WTC11 (cell line): ENCODE measurements at regions not wholly inside any gene's neighbourhood (a gene's known extent, or its start where the extent isn't known, plus 50 kb on each side); places are given as distances from the start of the nearest gene placed in this dataset.

Experiments
- ATAC-seq: fragments of 200-7000 bp; cut with Tn5 transposase; 2 replicates; pipeline ENCODE4 v1.10.0; 2021; ENCODE audit warnings: mild to moderate bottlenecking, moderate library complexity
- CTCF ChIA-PET: fragments of 300-600 bp; sonication (Branson Sonifier 250); formaldehyde crosslinking; loops from one replicate; lab custom pipeline; 2021; ENCODE audit warnings: antibody characterized with exemption; lab: Charles Lee
- POLR2A ChIA-PET: fragments of 350-600 bp; sonication (Branson Sonifier 250); formaldehyde crosslinking; loops from one replicate; lab custom pipeline; 2021; ENCODE audit warnings: antibody characterized with exemption; lab: Charles Lee
- DNase-seq: peaks from one replicate; pipeline ENCODE4 v3.0.0; 2021; ENCODE audit warnings: low spot score
- H3K27ac Mint-ChIP-seq: 2 replicates; pipeline ENCODE4 v1.8.0; 2021; ENCODE audit warnings: mixed read lengths
- H3K27me3 Mint-ChIP-seq: 2 replicates; pipeline ENCODE4 v1.8.0; 2021; ENCODE audit warnings: low read depth, mild to moderate bottlenecking, moderate library complexity, mixed read lengths
- H3K36me3 Mint-ChIP-seq: 2 replicates; pipeline ENCODE4 v1.8.0; 2021; ENCODE audit warnings: mixed read lengths
- H3K4me1 Mint-ChIP-seq: 2 replicates; pipeline ENCODE4 v1.8.0; 2022; ENCODE audit warnings: mixed read lengths
- H3K4me3 Mint-ChIP-seq: 2 replicates; pipeline ENCODE4 v1.8.0; 2021; ENCODE audit warnings: mild to moderate bottlenecking, moderate library complexity, mixed read lengths
- H3K9me3 Mint-ChIP-seq: 2 replicates; pipeline ENCODE4 v1.8.0; 2021; ENCODE audit warnings: mixed read lengths
- ATF1 ChIP-seq: sonication (generic); formaldehyde crosslinking; IDR thresholded peaks from 2 replicates; pipeline ENCODE4 v1.8.1; 2023; ENCODE audit warnings: mild to moderate bottlenecking, moderate library complexity, missing genetic modification reagents
- CREB1 ChIP-seq: sonication (generic); formaldehyde crosslinking; IDR thresholded peaks from 2 replicates; pipeline ENCODE4 v1.8.0; 2023; ENCODE audit warnings: mild to moderate bottlenecking, missing genetic modification reagents
- CREM ChIP-seq: sonication (generic); formaldehyde crosslinking; IDR thresholded peaks from 2 replicates; pipeline ENCODE4 v1.8.1; 2022; ENCODE audit warnings: mild to moderate bottlenecking, missing genetic modification reagents, moderate library complexity
- CTCF ChIP-seq: fragments of 200-600 bp; IDR thresholded peaks from 2 replicates; pipeline ENCODE4 v1.8.0; 2022; ENCODE audit warnings: antibody characterized with exemption
- FOXK1 ChIP-seq: sonication (generic); formaldehyde crosslinking; IDR thresholded peaks from 2 replicates; pipeline ENCODE4 v1.8.0; 2022; ENCODE audit warnings: mild to moderate bottlenecking, moderate library complexity, missing genetic modification reagents
- FOXP1 ChIP-seq: sonication (generic); formaldehyde crosslinking; IDR thresholded peaks from 2 replicates; pipeline ENCODE4 v1.8.0; 2022; ENCODE audit warnings: missing genetic modification reagents, mild to moderate bottlenecking, moderate library complexity, borderline replicate concordance
- GRHL2 ChIP-seq: fragments of 250-450 bp; sonication (Bioruptor Pico); IDR thresholded peaks from 2 replicates; pipeline ENCODE4 v1.8.0; 2022; ENCODE audit warnings: mild to moderate bottlenecking, moderate library complexity; ENCODE audit not compliant: insufficient replicate concordance, severe bottlenecking
- JAZF1 ChIP-seq: fragments of 250-450 bp; sonication (Bioruptor Pico); IDR thresholded peaks from 2 replicates; pipeline ENCODE4 v1.9.0; 2021; ENCODE audit warnings: moderate library complexity, mild to moderate bottlenecking, inconsistent platforms
- NFATC4 ChIP-seq: fragments of 250-450 bp; sonication (Bioruptor Pico); IDR thresholded peaks from 2 replicates; pipeline ENCODE4 v1.9.0; 2021; ENCODE audit warnings: mild to moderate bottlenecking
- NR2C2 ChIP-seq: sonication (generic); formaldehyde crosslinking; IDR thresholded peaks from 2 replicates; pipeline ENCODE4 v1.8.0; 2022; ENCODE audit warnings: mild to moderate bottlenecking, missing genetic modification reagents
- PRDM15 ChIP-seq: sonication (generic); formaldehyde crosslinking; IDR thresholded peaks from 2 replicates; pipeline ENCODE4 v1.8.0; 2022; ENCODE audit warnings: missing genetic modification reagents
- RELA ChIP-seq: sonication (generic); formaldehyde crosslinking; IDR thresholded peaks from 2 replicates; pipeline ENCODE4 v1.8.1; 2022; ENCODE audit warnings: missing genetic modification reagents, mild to moderate bottlenecking, borderline replicate concordance
- SMAD3 ChIP-seq: sonication (generic); formaldehyde crosslinking; IDR thresholded peaks from 2 replicates; pipeline ENCODE4 v1.8.0; 2022; ENCODE audit warnings: missing genetic modification reagents, mild to moderate bottlenecking, borderline replicate concordance
- SMAD4 ChIP-seq: sonication (generic); formaldehyde crosslinking; IDR thresholded peaks from 2 replicates; pipeline ENCODE4 v1.8.0; 2022; ENCODE audit warnings: mild to moderate bottlenecking, missing genetic modification reagents
- SOX15 ChIP-seq: fragments of 250-450 bp; sonication (Bioruptor Pico); IDR thresholded peaks from 2 replicates; pipeline ENCODE4 v1.9.0; 2021; ENCODE audit warnings: mild to moderate bottlenecking
- TEAD1 ChIP-seq: sonication (generic); formaldehyde crosslinking; IDR thresholded peaks from 2 replicates; pipeline ENCODE4 v1.8.0; 2022; ENCODE audit warnings: mild to moderate bottlenecking, missing genetic modification reagents
- ZBTB21 ChIP-seq: sonication (generic); formaldehyde crosslinking; IDR thresholded peaks from 2 replicates; pipeline ENCODE4 v1.8.1; 2023; ENCODE audit warnings: mild to moderate bottlenecking, missing genetic modification reagents, borderline replicate concordance
- ZNF281 ChIP-seq: sonication (generic); formaldehyde crosslinking; IDR thresholded peaks from 2 replicates; pipeline ENCODE4 v1.8.0; 2023; ENCODE audit warnings: mild to moderate bottlenecking, missing genetic modification reagents
- TF ChIP-seq, protein P1 (sequence below): fragments of 250-450 bp; sonication (Bioruptor Pico); IDR thresholded peaks from 2 replicates; pipeline ENCODE4 v1.9.0; 2021; ENCODE audit warnings: mild to moderate bottlenecking
- TF ChIP-seq, protein P2 (sequence below): sonication (generic); formaldehyde crosslinking; IDR thresholded peaks from 2 replicates; pipeline ENCODE4 v1.8.1; 2023; ENCODE audit warnings: mild to moderate bottlenecking, missing genetic modification reagents
- TF ChIP-seq, protein P3 (sequence below): fragments of 250-450 bp; sonication (Bioruptor Pico); IDR thresholded peaks from 2 replicates; pipeline ENCODE4 v2.1.2; 2022; ENCODE audit warnings: mild to moderate bottlenecking, moderate library complexity

DNA sequence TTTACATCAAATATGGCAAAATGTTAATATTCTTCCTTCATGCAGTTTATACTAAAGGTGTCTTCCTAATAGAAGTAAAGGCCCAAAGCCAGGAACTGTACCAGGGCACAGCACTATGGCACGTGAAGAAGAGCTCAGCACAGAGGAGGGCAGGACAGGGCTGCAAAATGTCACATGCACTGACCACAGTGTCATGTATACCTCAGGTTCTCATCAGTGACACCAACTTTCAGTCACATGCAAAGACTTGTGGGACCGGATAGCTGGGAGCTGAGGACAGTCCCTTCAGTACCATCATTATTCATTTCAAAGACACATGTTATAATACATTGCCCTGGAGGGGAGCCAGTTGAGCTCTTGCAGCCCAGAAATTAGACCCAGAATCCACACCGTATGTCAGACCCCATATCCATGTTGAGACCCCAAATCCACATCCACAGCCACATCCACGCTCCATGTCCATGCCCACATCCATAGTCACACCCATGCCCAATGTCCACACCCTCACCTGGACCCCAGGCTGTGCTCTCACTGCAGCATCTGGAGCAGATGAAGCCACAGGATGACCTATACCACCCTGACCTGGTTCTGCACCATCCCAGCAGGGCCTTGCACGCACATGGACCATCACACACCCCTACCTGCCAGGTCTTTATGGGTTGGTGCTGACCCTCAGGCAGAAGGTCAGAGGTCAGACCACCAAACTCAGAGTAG lies 111.8 kb downstream of the TUBA3C start (continued):
- TF ChIP-seq, protein P1, sequence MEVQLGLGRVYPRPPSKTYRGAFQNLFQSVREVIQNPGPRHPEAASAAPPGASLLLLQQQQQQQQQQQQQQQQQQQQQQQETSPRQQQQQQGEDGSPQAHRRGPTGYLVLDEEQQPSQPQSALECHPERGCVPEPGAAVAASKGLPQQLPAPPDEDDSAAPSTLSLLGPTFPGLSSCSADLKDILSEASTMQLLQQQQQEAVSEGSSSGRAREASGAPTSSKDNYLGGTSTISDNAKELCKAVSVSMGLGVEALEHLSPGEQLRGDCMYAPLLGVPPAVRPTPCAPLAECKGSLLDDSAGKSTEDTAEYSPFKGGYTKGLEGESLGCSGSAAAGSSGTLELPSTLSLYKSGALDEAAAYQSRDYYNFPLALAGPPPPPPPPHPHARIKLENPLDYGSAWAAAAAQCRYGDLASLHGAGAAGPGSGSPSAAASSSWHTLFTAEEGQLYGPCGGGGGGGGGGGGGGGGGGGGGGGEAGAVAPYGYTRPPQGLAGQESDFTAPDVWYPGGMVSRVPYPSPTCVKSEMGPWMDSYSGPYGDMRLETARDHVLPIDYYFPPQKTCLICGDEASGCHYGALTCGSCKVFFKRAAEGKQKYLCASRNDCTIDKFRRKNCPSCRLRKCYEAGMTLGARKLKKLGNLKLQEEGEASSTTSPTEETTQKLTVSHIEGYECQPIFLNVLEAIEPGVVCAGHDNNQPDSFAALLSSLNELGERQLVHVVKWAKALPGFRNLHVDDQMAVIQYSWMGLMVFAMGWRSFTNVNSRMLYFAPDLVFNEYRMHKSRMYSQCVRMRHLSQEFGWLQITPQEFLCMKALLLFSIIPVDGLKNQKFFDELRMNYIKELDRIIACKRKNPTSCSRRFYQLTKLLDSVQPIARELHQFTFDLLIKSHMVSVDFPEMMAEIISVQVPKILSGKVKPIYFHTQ = no peak

GRCh38 chr13:19068691-19069090 lies 112.9 kb downstream of the TUBA3C start:
- peaks cover 48% of the 10 kb centered on the region for H3K36me3 Mint-ChIP-seq
- no peaks in the 10 kb centered on the region for H3K4me1 Mint-ChIP-seq
- ATAC-seq (no peak), DNase-seq (no peak)
- H3K4me3 Mint-ChIP-seq = no peak overlapping the region
- no peak overlapping the region for H3K27ac Mint-ChIP-seq
- TF ChIP-seq ZNF281 (CRISPR knock-in tag) = no peak
- TF ChIP-seq FOXK1 = no peak
- TF ChIP-seq TEAD1 (CRISPR knock-in tag) = no peak
- TF ChIP-seq JAZF1 (CRISPR knock-in tag) = no peak
- TF ChIP-seq NFATC4 (CRISPR knock-in tag) = no peak
- TF ChIP-seq SOX15 (CRISPR knock-in tag) = no peak
- TF ChIP-seq ATF1 (CRISPR knock-in tag) = no peak
- no peak for TF ChIP-seq CTCF
- no peak for TF ChIP-seq FOXP1
- TF ChIP-seq, protein P2, sequence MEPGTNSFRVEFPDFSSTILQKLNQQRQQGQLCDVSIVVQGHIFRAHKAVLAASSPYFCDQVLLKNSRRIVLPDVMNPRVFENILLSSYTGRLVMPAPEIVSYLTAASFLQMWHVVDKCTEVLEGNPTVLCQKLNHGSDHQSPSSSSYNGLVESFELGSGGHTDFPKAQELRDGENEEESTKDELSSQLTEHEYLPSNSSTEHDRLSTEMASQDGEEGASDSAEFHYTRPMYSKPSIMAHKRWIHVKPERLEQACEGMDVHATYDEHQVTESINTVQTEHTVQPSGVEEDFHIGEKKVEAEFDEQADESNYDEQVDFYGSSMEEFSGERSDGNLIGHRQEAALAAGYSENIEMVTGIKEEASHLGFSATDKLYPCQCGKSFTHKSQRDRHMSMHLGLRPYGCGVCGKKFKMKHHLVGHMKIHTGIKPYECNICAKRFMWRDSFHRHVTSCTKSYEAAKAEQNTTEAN = no peak
- no peak for TF ChIP-seq NR2C2 (CRISPR knock-in tag)
- TF ChIP-seq SMAD3 (CRISPR knock-in tag) = no peak
- ChIA-PET CTCF (no interaction called here), POLR2A (no interaction called here)
- H3K27me3 Mint-ChIP-seq = peaks cover 22% of the 10 kb centered on the region; the same call in 1 of the 2 replicates
- H3K9me3 Mint-ChIP-seq = peaks cover 49% of the 10 kb centered on the region

DNA sequence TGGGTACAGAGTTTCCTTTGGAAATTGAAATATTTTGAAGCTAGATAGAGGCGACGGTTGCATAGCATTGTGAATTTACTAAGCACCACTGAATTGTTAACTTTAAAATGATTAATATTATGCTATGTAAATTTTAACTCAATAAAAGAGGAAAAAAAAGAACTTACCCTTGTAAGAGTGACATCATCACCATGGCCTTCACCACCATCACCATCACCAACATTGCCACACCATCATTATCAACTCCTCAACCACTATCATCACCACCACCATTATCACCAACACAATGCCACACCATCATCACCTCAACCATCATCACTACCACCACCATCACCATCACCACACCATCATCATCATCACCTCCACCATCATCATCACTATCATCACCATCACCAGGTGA lies 113.9 kb downstream of the TUBA3C start:
- Mint-ChIP-seq H3K4me1 (no peaks in the 10 kb centered on the region), H3K27me3 (peaks cover 22% of the 10 kb centered on the region; the same call in 1 of the 2 replicates), H3K36me3 (peaks cover 55% of the 10 kb centered on the region), H3K4me3 (no peak overlapping the region), H3K9me3 (peaks cover 50% of the 10 kb centered on the region), H3K27ac (no peak overlapping the region)
- ChIA-PET POLR2A (no interaction called here), CTCF (no interaction called here)
- ATAC-seq (no peak), DNase-seq (no peak)
- no peak for TF ChIP-seq CREM (CRISPR knock-in tag)
- no peak for TF ChIP-seq ZBTB21 (CRISPR knock-in tag)
- TF ChIP-seq, protein P3, sequence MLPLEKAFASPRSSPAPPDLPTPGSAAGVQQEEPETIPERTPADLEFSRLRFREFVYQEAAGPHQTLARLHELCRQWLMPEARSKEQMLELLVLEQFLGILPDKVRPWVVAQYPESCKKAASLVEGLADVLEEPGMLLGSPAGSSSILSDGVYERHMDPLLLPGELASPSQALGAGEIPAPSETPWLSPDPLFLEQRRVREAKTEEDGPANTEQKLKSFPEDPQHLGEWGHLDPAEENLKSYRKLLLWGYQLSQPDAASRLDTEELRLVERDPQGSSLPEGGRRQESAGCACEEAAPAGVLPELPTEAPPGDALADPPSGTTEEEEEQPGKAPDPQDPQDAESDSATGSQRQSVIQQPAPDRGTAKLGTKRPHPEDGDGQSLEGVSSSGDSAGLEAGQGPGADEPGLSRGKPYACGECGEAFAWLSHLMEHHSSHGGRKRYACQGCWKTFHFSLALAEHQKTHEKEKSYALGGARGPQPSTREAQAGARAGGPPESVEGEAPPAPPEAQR (CRISPR knock-in tag) = no peak
- TF ChIP-seq RELA = no peak
- no peak for TF ChIP-seq GRHL2
- TF ChIP-seq SMAD4 (CRISPR knock-in tag) = no peak
- no peak for TF ChIP-seq CREB1 (CRISPR knock-in tag)
- TF ChIP-seq PRDM15 (CRISPR knock-in tag) = no peak
- TF ChIP-seq NR2C2 (CRISPR knock-in tag) = no peak
